COR-L47 (cell line): ENCODE measurements at regions not wholly inside any gene's neighbourhood (a gene's known extent, or its start where the extent isn't known, plus 50 kb on each side); places are given as distances from the start of the nearest gene placed in this dataset.
"Not testable (repeated sequence)": the region's sequence is repeated elsewhere in the genome, so short reads cannot be mapped to it uniquely, and the experiment has no call there.

Experiments used
- DNase-seq: peaks from one replicate; lab custom pipeline; 2025; lab: John Stamatoyannopoulos, UW

GRCh38 chr10:124213471-124213870, 120.1 kb upstream of the CHST15 start:
- no peak for DNase-seq

GRCh38 chr10:124212702-124213101, 119.3 kb upstream of the CHST15 start:
- no peak for DNase-seq

DNA sequence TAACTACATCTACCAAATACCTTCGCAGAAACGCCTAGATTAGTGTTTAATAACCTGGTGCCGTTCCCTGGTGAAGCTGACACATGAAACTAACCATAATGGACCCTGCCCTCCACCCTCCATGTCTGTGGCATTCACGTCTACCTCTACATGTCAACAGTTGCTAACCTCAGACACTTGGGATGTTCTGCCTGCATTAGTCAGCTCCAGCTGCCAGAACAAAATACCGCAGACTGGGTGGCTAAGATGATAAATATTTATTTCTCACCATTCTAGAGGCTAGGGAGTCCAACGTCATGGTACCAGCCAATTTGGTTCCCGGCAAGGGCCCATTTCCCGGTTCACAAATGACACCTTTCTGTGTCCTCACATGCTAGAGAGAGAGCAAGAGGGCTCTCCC, 118.5 kb upstream of the CHST15 start:
- DNase-seq: no peak

DNA sequence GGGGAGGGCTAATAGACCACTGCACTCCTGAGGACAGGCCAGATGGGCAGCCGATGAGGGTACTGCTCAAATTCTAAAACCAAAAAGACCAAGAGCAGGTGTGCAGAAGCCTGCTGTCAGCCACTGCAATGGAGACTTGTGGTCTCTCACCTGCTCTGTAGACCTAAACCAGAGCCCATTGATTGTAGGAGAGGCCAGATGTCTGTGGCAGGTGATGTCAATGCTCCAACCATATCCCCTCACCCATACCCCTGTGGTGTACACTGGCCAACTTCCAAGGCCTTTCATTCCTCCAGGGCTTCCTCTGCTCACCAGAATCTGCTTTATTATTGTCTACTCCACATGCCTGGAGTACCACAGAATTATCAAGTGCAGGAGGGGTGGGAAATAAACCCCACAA, 116.9 kb upstream of the CHST15 start:
- DNase-seq: no peak

GRCh38 chr10:124207391-124207790, 114.0 kb upstream of the CHST15 start:
- DNase-seq: no peak

DNA sequence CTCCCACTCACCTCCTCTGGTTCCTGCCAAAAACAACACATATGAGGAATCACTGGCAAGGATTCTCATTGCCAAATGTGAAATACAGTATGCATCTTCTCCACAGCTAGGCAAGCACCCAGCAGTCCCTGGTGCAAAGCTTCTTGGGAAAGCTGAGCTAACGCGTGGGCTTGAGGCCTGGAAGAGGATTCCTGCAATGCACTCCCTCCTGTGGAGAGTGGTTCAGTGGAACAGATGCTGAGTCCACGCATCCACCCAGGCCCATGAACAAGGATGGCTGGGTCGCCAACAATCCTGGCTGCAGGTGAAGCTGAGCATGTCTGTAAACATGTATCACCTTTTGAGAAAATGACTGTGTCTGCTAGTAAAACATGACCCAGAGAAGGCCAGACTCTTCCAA, 113.2 kb upstream of the CHST15 start:
- no peak for DNase-seq

GRCh38 chr10:124205432-124205831, 112.0 kb upstream of the CHST15 start:
- DNase-seq: no peak

DNA sequence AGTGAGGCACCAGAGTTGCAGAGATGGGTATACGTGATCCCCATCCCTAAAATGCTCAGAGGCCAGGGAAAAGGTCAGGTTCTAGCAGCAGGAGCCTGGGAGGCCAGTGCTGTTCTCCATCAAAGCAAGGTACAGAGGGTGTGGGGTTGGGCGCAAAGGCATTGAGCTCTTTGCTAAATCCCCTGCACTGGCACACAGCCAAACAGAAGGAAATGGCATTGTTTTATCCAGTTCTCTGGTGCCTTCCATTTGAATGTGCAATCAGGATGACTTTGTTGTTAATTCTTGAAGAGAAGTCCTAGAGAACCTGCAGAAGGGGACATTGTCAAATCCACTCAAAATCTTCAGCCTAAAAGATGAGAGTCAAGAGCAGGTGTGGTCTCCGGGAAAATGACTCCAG, 111.3 kb upstream of the CHST15 start:
- DNase-seq: no peak

DNA sequence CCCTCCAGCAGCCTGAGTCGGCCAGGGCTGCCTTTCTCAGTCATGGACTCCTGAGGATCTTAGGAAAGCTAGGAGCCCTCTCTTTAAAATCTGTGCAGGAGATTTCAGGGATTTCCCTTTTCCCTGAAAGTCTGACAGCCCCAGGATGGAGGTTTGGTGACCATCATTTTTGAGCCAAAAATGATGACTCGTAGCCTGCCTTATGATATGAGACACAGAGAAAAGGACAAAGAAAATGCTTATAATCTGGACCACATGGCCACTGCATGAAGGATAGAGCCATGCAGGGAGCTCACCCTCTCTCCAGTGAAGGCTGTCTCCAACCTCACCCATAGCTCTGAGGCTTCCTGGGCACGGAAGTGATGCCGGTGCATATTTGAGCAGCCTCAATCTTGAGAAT, 106.6 kb upstream of the CHST15 start:
- DNase-seq: no peak

DNA sequence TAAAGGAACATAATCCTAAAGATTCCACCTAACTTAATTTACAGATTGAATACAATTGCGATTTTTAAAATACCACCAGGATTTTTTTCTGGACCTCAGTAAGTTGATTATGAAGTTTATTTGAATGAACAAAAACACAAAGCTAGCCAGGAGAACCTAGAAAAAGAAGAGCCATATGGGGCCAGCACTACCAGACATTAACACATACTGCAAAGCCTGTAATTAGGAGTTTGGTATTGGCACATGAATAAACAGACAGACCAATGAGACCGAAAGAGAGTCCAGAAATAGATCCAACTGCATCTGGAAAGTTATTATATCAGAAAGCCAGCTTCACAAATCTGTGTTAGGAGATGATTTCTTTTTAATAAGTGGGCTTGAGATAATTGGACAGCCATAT, 105.5 kb upstream of the CHST15 start:
- no peak for DNase-seq

GRCh38 chr10:124198125-124198501, 104.7 kb upstream of the CHST15 start:
- DNase-seq: no peak

DNA sequence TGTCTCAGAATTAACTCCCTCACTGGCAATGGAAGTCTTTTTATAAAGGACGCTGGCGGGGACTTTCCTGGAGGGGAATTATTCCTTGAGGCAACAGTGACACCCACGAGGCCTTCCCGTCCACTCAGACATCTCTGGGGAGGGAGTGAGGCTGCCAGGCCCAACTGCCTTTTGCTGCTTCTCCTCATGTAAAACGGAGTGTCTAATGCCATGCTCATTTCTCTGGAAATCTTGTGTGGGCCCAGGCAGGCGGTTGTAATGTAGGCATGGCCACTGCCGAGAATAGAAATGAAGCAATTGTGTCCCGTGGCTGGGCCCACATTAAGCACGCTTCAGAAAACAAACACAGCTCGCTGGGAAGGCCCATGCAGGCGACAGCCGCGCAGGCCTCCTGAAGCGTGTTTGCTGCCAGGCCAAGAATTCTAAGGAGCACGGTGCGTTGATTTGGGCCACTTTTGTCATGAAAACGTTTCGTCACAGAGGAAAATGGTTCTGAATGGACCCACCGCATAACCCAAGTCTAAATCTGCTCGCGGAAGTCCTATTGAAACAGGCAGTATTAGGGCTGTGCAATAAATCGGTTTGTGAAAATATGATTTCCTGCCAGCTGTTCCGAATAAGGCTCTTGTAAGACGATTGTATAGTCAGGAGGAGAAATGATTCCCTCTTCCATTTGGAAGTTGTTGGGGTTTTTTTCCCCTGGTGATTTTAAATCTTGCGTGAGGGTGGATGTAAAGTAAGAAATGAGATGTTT, 104.2 kb upstream of the CHST15 start:
- no peak for DNase-seq

DNA sequence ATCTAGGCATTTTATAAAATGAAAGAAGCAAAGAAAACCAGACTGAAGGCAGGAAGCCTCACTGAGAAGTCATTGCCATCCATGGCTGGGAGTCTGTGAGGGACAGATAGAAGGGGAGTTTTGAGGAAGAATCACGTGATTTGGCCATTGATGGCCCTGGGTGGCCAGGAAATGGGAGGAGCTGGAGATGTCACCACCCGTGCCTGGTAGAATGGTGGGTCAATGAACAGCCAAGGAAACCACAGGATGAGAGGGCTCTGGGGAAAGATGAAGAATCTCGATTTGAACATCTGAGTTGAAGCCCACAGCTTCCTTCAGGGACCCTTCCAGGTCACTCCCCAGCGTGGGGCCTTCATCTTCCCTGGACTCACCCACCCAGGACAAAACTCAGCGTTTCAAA, 103.3 kb upstream of the CHST15 start:
- no peak for DNase-seq

GRCh38 chr10:124194199-124194824, 100.9 kb upstream of the CHST15 start:
- DNase-seq: no peak

GRCh38 chr10:124193309-124193696, 99.9 kb upstream of the CHST15 start:
- DNase-seq: no peak

DNA sequence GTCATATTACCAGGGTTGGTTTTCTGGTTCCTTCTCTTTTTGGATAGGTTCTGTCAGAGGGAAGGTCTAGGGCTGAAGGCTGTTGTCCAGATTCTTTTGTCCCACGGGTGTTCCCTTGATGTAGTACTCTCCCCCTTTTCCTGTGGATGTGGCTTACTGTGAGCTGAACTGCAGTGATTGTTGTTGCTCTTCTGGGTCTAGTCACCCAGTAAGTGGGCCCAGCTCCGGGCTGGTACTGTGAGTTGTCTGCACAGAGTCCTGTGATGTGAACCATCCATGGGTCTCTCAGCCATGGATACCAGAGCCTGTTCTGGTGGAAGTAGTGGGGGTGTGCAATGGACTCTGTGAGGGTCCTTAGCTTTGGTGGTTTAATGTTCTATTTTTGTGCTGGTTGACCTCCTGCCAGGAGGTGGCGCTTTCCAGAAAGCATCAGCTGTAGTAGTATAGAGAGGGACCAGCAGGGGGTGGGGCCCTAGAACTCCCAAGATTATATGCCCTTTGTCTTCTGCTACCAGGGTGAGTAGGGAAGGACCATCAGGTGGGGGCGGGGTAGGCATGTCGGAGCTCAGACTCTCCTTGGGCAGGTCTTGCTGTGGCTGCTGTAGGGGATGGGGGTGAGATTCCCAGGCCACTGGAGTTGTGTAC, 99.4 kb upstream of the CHST15 start:
- not testable (repeated sequence) for DNase-seq

DNA sequence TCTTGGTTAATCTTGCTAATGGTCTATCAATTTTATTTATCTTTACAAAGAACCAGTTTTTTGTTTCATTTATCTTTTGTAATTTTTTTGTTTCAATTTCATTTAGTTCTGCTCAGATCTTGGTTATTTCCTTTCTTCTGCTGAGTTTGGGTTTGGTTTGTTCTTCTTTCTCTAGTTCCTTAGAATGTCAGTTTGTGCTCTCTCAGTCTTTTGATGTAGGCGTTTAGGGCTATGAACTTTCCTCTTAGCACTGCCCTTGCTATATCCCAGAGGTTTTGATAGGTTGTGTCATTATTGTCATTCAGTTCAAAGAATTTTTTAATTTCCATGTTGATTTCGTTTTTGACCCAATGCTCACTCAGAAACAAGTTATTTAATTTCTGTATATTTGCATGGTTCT, 97.1 kb upstream of the CHST15 start:
- DNase-seq: not testable (repeated sequence)

- no peak for DNase-seq
Observed at GRCh38 chr10:124186956-124187355, 93.6 kb upstream of the CHST15 start.

DNA sequence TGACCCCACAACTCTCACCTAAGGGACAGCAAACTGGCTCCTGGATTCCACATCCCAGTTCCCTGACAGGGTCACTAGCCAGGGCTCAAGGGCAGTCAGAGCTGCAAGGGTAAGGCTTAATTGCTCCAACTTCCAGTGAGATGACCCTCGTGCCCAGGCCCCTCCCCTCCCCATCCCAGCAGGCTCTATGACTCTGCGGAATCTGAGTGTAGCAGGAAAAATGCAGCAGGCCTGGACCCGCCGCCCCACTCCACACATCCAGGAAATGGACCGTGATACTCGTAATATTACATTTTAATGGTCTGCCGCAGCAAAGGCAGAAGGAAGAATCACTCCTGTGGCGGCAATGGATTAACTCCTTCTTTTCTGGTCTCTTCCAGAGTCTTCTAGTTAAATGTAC, 91.7 kb upstream of the CHST15 start:
- DNase-seq: no peak

- no peak for DNase-seq
Observed at GRCh38 chr10:124184208-124184830, 90.9 kb upstream of the CHST15 start.

DNA sequence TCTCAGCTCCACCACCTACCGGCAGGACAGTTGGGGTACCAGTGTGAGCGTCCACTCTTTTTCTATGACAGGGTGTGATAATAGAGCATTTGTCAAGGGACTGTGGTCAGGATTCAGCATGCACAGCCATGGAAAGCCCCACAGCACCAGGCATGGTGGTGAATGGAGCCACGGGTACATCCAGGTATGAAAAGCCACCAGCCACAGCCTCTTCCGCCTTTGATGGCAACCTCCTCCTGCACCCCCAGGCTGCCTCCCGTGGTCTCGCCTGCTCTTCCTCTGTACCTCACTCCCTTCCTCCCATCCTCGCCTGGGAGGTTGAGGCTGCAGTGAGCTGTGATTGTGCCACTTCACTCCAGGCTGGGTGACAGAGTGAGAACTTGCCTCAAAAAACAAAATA, 90.2 kb upstream of the CHST15 start:
- DNase-seq: no peak

- no peak for DNase-seq
Observed at GRCh38 chr10:124182088-124182541, 88.7 kb upstream of the CHST15 start.

DNA sequence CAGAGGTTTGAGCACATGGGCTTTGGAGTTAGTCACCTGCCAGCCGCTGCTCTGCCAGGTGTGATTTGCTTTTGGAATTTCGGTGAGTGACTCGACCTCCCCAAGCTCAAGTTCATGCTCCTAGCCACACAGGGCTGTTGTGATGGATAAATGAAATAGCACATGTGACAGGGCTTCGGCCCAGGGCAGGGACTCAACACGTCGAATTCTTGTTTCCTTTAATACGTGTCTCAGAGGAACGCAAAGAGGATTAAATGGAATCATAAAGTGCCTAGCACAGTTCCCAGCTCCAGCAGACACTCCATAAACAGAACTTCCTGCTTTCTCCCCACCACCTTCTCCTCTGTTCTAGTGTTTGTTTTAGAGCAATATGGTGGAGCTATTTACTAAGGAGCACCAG, 88.3 kb upstream of the CHST15 start:
- DNase-seq: no peak
